ENCODE measurements at regions not wholly inside any gene's neighbourhood (a gene's known extent, or its start where the extent isn't known, plus 50 kb on each side); places are given as distances from the start of the nearest gene placed in this dataset.

- no peak overlapping the region for H3K27ac ChIP-seq (ENCODE audit: low read depth in 1 of 2, low read length in 2 of 2)
Observed at GRCh38 chr13:34752283-34752960, 189.6 kb upstream of the NBEA start.

GRCh38 chr13:34756136-34756535, 185.9 kb upstream of the NBEA start:
- 78% methylated on average over 3 of the region's 3 CpGs for WGBS
- TF ChIP-seq NR2F2 (IDR thresholded peaks at IDR 0.05) (no peak), GABPA (IDR thresholded peaks at IDR 0.05 in 1 of 2, conservative IDR thresholded peaks at IDR 0.05 in 1 of 2) (no peak), HNF4G (IDR thresholded peaks at IDR 0.05) (no peak), JUND (IDR thresholded peaks at IDR 0.05) (no peak), FOXA1 (IDR thresholded peaks at IDR 0.05) (no peak), RAD21 (IDR thresholded peaks at IDR 0.05) (no peak), YY1 (IDR thresholded peaks at IDR 0.05) (no peak), RXRA (IDR thresholded peaks at IDR 0.05) (no peak), HNF4A (conservative IDR thresholded peaks at IDR 0.05) (no peak), REST (IDR thresholded peaks at IDR 0.05) (no peak), MAX (IDR thresholded peaks at IDR 0.05) (no peak)

More at GRCh38 chr13:34752283-34752960, 189.6 kb upstream of the NBEA start:
- Histone ChIP-seq H3K9ac (ENCODE audit: low read depth in 1 of 2, low read length in 2 of 2) (no peak overlapping the region), H3K9me3 (ENCODE audit: control insufficient read depth in 4 of 4, low read length in 3 of 4) (no peaks in the 10 kb centered on the region), H3K4me1 (ENCODE audit: control insufficient read depth in 4 of 4, insufficient read depth in 4 of 4, low read length in 3 of 4) (peaks cover 0 to 3% (median 0%) of the 10 kb centered on the region in 4 donors), H3K36me3 (ENCODE audit: control insufficient read depth in 4 of 4, insufficient read depth in 3 of 4, low read depth in 1 of 4, low read length in 3 of 4) (no peaks in the 10 kb centered on the region), H3K27me3 (ENCODE audit: control insufficient read depth in 4 of 4, insufficient read depth in 4 of 4, low read length in 3 of 4) (no peaks in the 10 kb centered on the region), H3K4me3 (ENCODE audit: low read depth in 1 of 3, low read length in 3 of 3) (no peak overlapping the region)
- TF ChIP-seq REST (IDR thresholded peaks at IDR 0.05), result no peak
- TF ChIP-seq NR2F2 (IDR thresholded peaks at IDR 0.05), result no peak
- no peak for TF ChIP-seq FOXA1 (IDR thresholded peaks at IDR 0.05)
- no peak for TF ChIP-seq FOXA2 (IDR thresholded peaks at IDR 0.05)
- no peak for TF ChIP-seq TAF1 (conservative IDR thresholded peaks at IDR 0.05)
- TF ChIP-seq JUND (IDR thresholded peaks at IDR 0.05), result no peak
- TF ChIP-seq MAX (IDR thresholded peaks at IDR 0.05), result no peak
- no peak for TF ChIP-seq YY1 (IDR thresholded peaks at IDR 0.05)
- TF ChIP-seq HNF4G (IDR thresholded peaks at IDR 0.05), result no peak
- no peak for TF ChIP-seq ZBTB33 (IDR thresholded peaks at IDR 0.05)
- DNase-seq (ENCODE audit: low spot score), result no peak
- WGBS, result 54% methylated on average over 11 of the region's 11 CpGs

More at GRCh38 chr13:34756136-34756535, 185.9 kb upstream of the NBEA start:
- Histone ChIP-seq H3K4me1 (ENCODE audit: control insufficient read depth in 4 of 4, insufficient read depth in 4 of 4, low read length in 3 of 4) (no peaks in the 10 kb centered on the region), H3K27me3 (ENCODE audit: control insufficient read depth in 4 of 4, insufficient read depth in 4 of 4, low read length in 3 of 4) (no peaks in the 10 kb centered on the region), H3K36me3 (ENCODE audit: control insufficient read depth in 4 of 4, insufficient read depth in 3 of 4, low read depth in 1 of 4, low read length in 3 of 4) (no peaks in the 10 kb centered on the region), H3K4me3 (ENCODE audit: low read depth in 1 of 3, low read length in 3 of 3) (no peak overlapping the region), H3K9me3 (ENCODE audit: control insufficient read depth in 4 of 4, low read length in 3 of 4) (no peaks in the 10 kb centered on the region), H3K27ac (ENCODE audit: low read depth in 1 of 2, low read length in 2 of 2) (no peak overlapping the region), H3K9ac (ENCODE audit: low read depth in 1 of 2, low read length in 2 of 2) (no peak overlapping the region)
- DNase-seq (ENCODE audit: low spot score), result no peak

Data from liver (tissue), 7 donors.